Neural progenitor cell (in vitro differentiated cells): ENCODE measurements at regions not wholly inside any gene's neighbourhood (a gene's known extent, or its start where the extent isn't known, plus 50 kb on each side); places are given as distances from the start of the nearest gene placed in this dataset.

Source experiments
- CTCF ChIP-seq: fragments of 200-600 bp; sonication (generic); IDR thresholded peaks from 2 replicates; pipeline ENCODE4 v1.5.1; 2017; ENCODE audit warnings: antibody characterized with exemption, mild to moderate bottlenecking
- EZH2 ChIP-seq: fragments of 200-600 bp; sonication (generic); IDR thresholded peaks from 2 replicates; pipeline ENCODE4 v1.6.1; 2017; ENCODE audit warnings: antibody characterized with exemption, mild to moderate bottlenecking, moderate library complexity
- EZH2phosphoT487 ChIP-seq: fragments of 200-600 bp; sonication (generic); IDR thresholded peaks from 2 replicates; pipeline ENCODE4 v1.6.1; 2017; ENCODE audit warnings: antibody characterized with exemption

GRCh38 chr5:164497311-164498064 is 992.1 kb downstream of the MAT2B start:
- TF ChIP-seq CTCF = no peak
- no peak for TF ChIP-seq EZH2
- TF ChIP-seq EZH2phosphoT487 = no peak
